ENCODE measurements at regions not wholly inside any gene's neighbourhood (a gene's known extent, or its start where the extent isn't known, plus 50 kb on each side); places are given as distances from the start of the nearest gene placed in this dataset.

DNA sequence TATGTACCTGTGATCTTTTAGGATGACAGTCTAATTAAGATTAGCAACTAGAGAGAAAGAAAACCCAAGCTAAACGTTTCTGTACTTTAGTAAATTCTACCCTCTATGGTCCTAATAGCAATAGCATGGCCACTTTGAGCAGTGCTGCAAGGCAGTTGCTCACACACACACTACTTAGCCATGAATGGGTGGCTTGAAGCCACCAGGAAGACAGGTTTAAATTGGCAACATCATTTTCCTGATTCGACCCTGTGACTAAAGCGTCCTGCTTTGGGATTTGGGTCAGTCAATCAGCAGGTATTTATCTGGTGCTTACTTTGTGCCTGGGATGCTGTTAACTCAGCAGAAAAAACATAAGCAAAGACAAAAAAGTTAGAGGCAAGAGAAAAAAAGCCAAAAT, 150.6 kb downstream of the ARRDC3 start:
- H3K9me3 ChIP-seq (replicated peaks; ENCODE audit: low read length) = no peaks in the 10 kb centered on the region
- no peaks in the 10 kb centered on the region for H3K27me3 ChIP-seq (ENCODE audit: control insufficient read depth, insufficient read depth, low read length)
- no peak overlapping the region for H3K4me3 ChIP-seq (ENCODE audit: low read length)
- no peak overlapping the region for H3K4me2 ChIP-seq (ENCODE audit: low read length)
- H3K9ac ChIP-seq (ENCODE audit: low read depth, low read length) = no peak overlapping the region
- H3K4me1 ChIP-seq (ENCODE audit: control insufficient read depth, insufficient read depth, low read length) = no peaks in the 10 kb centered on the region
- no peaks in the 10 kb centered on the region for H3K36me3 ChIP-seq (ENCODE audit: insufficient read depth, low read length)

DNA sequence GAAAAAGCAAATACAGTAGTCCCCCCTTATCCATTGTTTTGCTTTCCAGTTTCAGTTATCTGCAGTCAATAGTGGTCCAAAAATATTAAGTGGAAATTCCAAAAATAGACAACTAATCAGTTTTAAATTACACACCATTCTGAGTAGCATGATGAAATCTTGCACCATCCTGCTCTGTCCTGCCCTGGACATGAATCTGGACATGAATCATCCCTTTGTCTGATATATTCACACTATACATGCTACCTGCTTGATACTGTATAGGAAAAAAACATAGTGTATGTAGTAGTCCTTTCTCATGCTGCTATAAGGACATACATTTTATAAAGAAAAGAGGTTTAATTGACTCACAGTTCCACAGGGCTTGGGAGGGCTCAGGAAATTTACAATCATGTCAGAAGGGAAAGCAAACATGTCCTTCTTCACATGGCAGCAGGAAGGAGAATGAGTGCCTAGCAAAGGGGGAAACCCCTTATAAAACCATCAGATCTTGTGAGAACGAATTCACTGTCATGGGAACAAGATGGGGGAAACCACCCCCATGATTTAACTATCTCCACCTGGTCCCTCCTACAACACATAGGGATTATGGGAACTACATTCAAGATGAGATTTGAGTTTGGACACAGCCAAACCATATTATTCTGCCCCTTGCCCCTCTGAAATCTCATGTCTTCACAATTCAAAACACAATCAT, 153.9 kb downstream of the ARRDC3 start:
- H3K27me3 ChIP-seq (ENCODE audit: control insufficient read depth, insufficient read depth, low read length) = no peaks in the 10 kb centered on the region
- H3K36me3 ChIP-seq (ENCODE audit: insufficient read depth, low read length) = no peaks in the 10 kb centered on the region
- H3K9me3 ChIP-seq (replicated peaks; ENCODE audit: low read length) = no peaks in the 10 kb centered on the region
- no peak overlapping the region for H3K9ac ChIP-seq (ENCODE audit: low read depth, low read length)
- no peak overlapping the region for H3K4me2 ChIP-seq (ENCODE audit: low read length)
- no peak overlapping the region for H3K4me3 ChIP-seq (ENCODE audit: low read length)
- peaks cover 8% of the 10 kb centered on the region for H3K4me1 ChIP-seq (ENCODE audit: control insufficient read depth, insufficient read depth, low read length)

DNA sequence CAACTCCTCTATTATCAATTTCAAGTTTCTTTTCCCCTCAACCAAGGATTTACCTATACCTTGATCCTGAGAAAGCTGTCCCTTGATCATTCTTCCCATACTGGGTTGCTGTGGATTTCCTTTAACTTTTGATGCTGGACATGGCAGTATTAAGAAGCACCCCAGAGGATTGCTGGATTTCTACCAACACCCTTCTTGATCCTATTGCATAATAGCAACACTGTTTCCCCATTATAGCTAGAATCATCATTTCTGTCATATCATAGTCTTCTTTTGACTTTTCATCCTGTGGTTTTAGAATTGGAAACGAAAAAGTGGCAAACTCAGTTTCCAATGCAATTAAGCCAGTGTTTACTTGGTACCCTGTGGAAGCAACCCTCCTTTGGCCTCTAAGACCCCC, 154.9 kb downstream of the ARRDC3 start:
- Histone ChIP-seq H3K4me2 (ENCODE audit: low read length) (no peak overlapping the region), H3K27me3 (ENCODE audit: control insufficient read depth, insufficient read depth, low read length) (no peaks in the 10 kb centered on the region), H3K4me3 (ENCODE audit: low read length) (no peak overlapping the region), H3K36me3 (ENCODE audit: insufficient read depth, low read length) (no peaks in the 10 kb centered on the region), H3K9me3 (replicated peaks; ENCODE audit: low read length) (no peaks in the 10 kb centered on the region), H3K4me1 (ENCODE audit: control insufficient read depth, insufficient read depth, low read length) (peaks cover 17% of the 10 kb centered on the region), H3K9ac (ENCODE audit: low read depth, low read length) (no peak overlapping the region)

DNA sequence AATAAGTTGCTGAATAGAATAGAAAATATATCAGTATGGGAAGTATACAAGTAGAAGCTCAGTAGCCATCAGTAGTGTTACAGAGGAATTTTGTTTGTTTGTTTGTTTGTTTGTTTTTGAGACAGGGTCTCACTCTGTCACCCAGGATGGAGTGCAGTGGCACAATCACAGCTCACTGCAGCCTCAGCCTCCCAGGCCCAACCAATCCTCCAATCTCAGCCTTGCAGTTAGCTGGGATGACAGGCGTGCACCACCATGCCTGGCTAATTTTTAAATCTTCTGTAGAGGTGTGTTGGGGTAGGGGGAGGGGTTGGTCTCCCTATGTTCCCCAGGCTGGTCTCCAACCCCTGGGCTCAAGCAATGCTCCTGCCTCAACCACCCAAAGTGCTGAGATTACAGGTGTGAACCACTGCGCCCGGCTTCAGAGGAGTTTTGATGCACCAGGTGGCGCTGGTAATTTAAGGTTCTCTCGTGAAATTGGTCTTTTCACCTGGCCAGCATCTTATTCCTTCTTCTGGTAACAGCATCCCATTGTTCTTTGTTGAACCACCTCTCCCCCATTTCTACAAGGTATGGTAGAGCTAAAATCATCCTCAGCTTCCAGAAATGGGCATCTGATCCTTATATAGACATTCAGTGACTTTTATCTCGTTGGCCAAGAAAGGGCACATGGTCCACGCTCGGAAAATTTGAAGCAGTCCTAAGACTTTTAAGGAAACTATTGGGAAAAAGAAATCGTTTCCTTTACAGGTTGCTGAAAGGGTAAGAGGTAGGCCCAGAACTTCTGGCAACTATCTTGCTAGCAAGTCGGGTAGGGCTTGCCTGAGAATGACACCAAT, 157.1 kb downstream of the ARRDC3 start:
- Histone ChIP-seq H3K9ac (ENCODE audit: low read depth, low read length) (no peak overlapping the region), H3K4me3 (ENCODE audit: low read length) (no peak overlapping the region), H3K27me3 (ENCODE audit: control insufficient read depth, insufficient read depth, low read length) (no peaks in the 10 kb centered on the region), H3K4me1 (ENCODE audit: control insufficient read depth, insufficient read depth, low read length) (peaks cover 17% of the 10 kb centered on the region), H3K9me3 (replicated peaks; ENCODE audit: low read length) (no peaks in the 10 kb centered on the region), H3K4me2 (ENCODE audit: low read length) (no peak overlapping the region), H3K36me3 (ENCODE audit: insufficient read depth, low read length) (no peaks in the 10 kb centered on the region)

DNA sequence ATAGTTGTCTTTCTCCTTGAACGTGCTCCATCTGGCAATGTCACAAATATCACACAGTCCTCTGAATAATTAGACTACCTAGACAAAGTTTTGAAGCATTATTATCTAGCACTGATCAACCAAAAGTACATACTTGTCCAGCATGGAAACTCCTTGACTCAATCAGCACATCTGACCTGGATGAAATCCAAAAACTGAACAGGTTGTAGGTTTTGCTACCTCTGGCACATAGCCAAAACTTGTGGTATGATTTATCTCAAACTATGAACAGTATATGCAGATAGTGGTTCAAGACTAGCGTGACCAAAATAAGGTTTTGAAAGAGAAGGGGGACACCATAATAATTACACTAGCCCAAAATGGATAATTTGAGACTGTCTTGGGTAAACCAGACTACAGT, 158.1 kb downstream of the ARRDC3 start:
- Histone ChIP-seq H3K4me2 (ENCODE audit: low read length) (no peak overlapping the region), H3K9ac (ENCODE audit: low read depth, low read length) (no peak overlapping the region), H3K27me3 (ENCODE audit: control insufficient read depth, insufficient read depth, low read length) (no peaks in the 10 kb centered on the region), H3K36me3 (ENCODE audit: insufficient read depth, low read length) (no peaks in the 10 kb centered on the region), H3K9me3 (replicated peaks; ENCODE audit: low read length) (no peaks in the 10 kb centered on the region), H3K4me3 (ENCODE audit: low read length) (no peak overlapping the region), H3K4me1 (ENCODE audit: control insufficient read depth, insufficient read depth, low read length) (peaks cover 20% of the 10 kb centered on the region)

DNA sequence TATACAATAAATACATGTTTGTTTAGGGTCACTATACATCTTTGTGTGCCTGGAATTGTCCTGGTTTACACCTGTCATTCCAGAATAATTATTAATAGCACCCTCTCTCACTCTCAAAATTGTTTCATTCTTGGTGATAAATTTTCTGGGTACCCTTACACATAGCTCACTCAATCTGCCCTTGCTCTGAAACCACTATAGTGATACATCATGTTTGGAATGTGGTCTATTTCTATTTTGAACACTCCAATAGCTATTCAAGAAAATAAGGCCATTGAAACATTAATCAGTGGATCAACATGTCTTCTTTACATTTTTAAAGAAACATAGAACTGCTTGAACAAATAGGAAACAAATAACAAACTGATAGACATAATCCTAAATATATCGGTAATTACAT, 158.7 kb downstream of the ARRDC3 start:
- Histone ChIP-seq H3K4me1 (ENCODE audit: control insufficient read depth, insufficient read depth, low read length) (peaks cover 25% of the 10 kb centered on the region), H3K36me3 (ENCODE audit: insufficient read depth, low read length) (no peaks in the 10 kb centered on the region)

DNA sequence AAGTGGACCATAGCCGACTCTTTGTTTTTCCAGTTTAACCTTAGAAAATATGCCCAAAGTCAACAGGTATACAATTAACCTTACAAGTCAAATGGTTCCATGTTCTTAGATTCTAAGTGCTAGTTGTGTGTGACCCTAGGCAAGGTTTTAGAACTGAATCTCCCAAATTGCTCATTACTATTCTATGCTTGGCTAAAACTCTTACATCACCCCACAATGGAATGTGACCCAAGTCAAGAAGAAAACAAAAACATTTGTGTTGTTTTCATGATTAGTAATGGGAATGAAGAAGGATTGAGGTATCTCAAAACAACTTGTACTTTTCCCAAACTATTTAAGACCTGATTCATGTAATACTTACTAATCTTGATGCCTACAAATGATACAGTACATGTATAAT, 159.2 kb downstream of the ARRDC3 start:
- Histone ChIP-seq H3K4me1 (ENCODE audit: control insufficient read depth, insufficient read depth, low read length) (peaks cover 30% of the 10 kb centered on the region), H3K36me3 (ENCODE audit: insufficient read depth, low read length) (no peaks in the 10 kb centered on the region), H3K4me3 (ENCODE audit: low read length) (no peak overlapping the region), H3K27me3 (ENCODE audit: control insufficient read depth, insufficient read depth, low read length) (no peaks in the 10 kb centered on the region), H3K4me2 (ENCODE audit: low read length) (peak overlapping the region; percentile 24), H3K9ac (ENCODE audit: low read depth, low read length) (peak overlapping the region; percentile 32), H3K9me3 (replicated peaks; ENCODE audit: low read length) (no peaks in the 10 kb centered on the region)

More for the DNA sequence above, 158.7 kb downstream of the ARRDC3 start:
- Histone ChIP-seq H3K9me3 (replicated peaks; ENCODE audit: low read length) (no peaks in the 10 kb centered on the region), H3K9ac (ENCODE audit: low read depth, low read length) (peak overlapping the region; percentile 32), H3K4me2 (ENCODE audit: low read length) (peak overlapping the region; percentile 24), H3K27me3 (ENCODE audit: control insufficient read depth, insufficient read depth, low read length) (no peaks in the 10 kb centered on the region), H3K4me3 (ENCODE audit: low read length) (no peak overlapping the region)

DNA sequence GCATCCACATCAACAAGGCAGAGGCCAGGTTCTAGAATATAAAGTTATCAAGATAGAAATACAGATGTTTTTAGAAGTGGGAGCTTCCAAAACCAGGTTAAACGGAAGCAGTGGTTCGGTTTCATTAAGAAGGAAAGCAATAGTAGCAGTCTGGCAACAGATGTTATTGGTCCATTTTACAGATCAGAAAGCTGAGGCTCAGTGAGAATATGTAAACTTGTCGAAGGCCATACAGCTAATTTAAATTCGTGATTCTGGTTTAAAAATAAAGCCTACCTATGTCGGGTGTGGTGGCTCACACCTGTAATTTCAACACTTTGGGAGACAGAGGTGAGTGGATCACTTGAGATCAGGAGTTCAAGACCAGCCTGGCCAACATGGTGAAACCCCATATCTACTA, 160.6 kb downstream of the ARRDC3 start:
- H3K4me1 ChIP-seq (ENCODE audit: control insufficient read depth, insufficient read depth, low read length) = peaks cover 32% of the 10 kb centered on the region
- no peak overlapping the region for H3K4me2 ChIP-seq (ENCODE audit: low read length)
- H3K4me3 ChIP-seq (ENCODE audit: low read length) = no peak overlapping the region
- no peaks in the 10 kb centered on the region for H3K27me3 ChIP-seq (ENCODE audit: control insufficient read depth, insufficient read depth, low read length)
- H3K9ac ChIP-seq (ENCODE audit: low read depth, low read length) = no peak overlapping the region
- no peaks in the 10 kb centered on the region for H3K36me3 ChIP-seq (ENCODE audit: insufficient read depth, low read length)
- H3K9me3 ChIP-seq (replicated peaks; ENCODE audit: low read length) = no peaks in the 10 kb centered on the region

DNA sequence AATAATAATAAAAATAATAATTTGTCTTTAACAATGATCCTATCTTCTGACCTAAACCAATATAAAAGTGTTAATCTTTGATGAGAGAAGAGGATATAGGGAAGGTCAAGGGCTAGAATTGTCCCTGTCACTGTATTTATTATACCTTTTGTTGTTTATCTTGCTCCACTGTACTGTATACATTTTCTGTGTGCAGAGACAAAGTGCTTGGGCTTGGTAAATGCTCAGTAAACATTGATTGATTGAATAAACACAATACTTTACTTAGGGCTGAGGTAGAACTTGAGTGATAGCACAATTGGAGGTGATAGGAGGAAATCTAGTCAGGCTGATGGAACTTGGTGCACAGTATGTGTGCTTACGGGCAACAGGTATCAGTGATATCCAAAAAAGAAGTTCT, 161.2 kb downstream of the ARRDC3 start:
- Histone ChIP-seq H3K27me3 (ENCODE audit: control insufficient read depth, insufficient read depth, low read length) (no peaks in the 10 kb centered on the region), H3K4me3 (ENCODE audit: low read length) (no peak overlapping the region), H3K36me3 (ENCODE audit: insufficient read depth, low read length) (no peaks in the 10 kb centered on the region), H3K4me2 (ENCODE audit: low read length) (no peak overlapping the region), H3K4me1 (ENCODE audit: control insufficient read depth, insufficient read depth, low read length) (peaks cover 32% of the 10 kb centered on the region), H3K9ac (ENCODE audit: low read depth, low read length) (no peak overlapping the region), H3K9me3 (replicated peaks; ENCODE audit: low read length) (no peaks in the 10 kb centered on the region)

DNA sequence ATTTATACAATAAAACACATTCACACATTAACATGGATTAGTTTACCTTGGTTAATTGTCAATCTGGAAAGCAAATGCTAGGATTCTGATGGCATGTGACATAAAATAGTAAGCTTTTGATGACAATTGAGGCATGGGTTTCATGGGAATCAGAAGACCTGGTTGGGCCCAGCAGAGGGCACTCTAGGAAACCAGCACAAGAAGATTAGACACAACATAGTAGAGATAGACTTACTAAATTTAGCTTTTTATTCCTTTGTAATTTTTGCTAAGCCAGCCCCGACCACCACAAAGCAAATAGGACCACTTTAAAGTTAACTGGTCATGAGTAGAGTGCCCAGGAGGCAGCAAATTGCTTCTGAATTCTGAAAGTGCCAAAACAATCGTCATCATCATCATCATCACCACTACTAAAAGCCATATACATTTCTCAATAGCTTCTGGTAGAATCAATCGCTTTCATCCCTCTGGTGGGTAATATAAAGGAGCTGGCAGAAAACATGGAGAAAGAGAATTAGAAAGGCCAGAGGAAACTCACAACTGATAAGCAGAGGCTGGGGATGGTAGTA, 163.2 kb downstream of the ARRDC3 start:
- H3K36me3 ChIP-seq (ENCODE audit: insufficient read depth, low read length) = no peaks in the 10 kb centered on the region
- H3K9me3 ChIP-seq (replicated peaks; ENCODE audit: low read length) = no peaks in the 10 kb centered on the region
- H3K4me2 ChIP-seq (ENCODE audit: low read length) = peak overlapping the region; percentile 6
- no peaks in the 10 kb centered on the region for H3K27me3 ChIP-seq (ENCODE audit: control insufficient read depth, insufficient read depth, low read length)
- no peak overlapping the region for H3K4me3 ChIP-seq (ENCODE audit: low read length)
- no peak overlapping the region for H3K9ac ChIP-seq (ENCODE audit: low read depth, low read length)
- H3K4me1 ChIP-seq (ENCODE audit: control insufficient read depth, insufficient read depth, low read length) = peaks cover 30% of the 10 kb centered on the region

DNA sequence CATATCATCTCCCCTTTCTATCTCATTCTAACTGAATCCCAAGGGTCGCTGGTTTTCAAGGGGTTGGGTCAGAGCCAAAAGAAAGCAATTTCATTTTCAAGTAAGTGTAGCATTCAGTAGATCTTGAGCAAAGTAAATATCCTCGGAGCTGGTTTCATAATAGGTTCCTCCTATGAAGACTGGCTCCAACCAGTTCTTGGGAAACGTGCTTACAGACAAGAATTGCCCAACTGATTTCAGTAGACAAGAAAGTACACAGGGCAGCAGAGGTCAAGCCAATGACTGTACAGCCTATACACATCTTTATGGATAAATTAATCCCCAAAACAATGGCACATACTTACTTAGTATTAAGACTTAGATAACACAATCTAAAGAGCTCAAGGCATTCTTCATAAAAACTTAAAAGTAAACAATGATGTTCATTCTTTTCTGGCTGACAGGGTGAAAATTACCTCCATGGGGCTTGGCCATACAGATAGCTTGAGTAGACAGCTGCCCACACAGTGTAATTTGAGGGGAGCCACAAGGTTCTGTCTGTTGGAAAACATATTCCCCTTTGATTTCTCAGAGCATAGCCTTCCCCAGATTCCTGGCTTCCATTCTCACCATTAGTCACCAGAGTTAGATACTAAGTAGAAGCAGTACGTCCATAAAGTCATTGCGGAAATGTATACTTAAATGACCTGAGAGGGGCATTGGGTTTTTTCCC, 163.9 kb downstream of the ARRDC3 start:
- H3K9ac ChIP-seq (ENCODE audit: low read depth, low read length) = no peak overlapping the region
- no peaks in the 10 kb centered on the region for H3K27me3 ChIP-seq (ENCODE audit: control insufficient read depth, insufficient read depth, low read length)
- no peaks in the 10 kb centered on the region for H3K36me3 ChIP-seq (ENCODE audit: insufficient read depth, low read length)

More for the DNA sequence above, 163.9 kb downstream of the ARRDC3 start:
- peak overlapping the region; percentile 6 for H3K4me2 ChIP-seq (ENCODE audit: low read length)
- H3K9me3 ChIP-seq (replicated peaks; ENCODE audit: low read length) = no peaks in the 10 kb centered on the region
- peaks cover 25% of the 10 kb centered on the region for H3K4me1 ChIP-seq (ENCODE audit: control insufficient read depth, insufficient read depth, low read length)
- H3K4me3 ChIP-seq (ENCODE audit: low read length) = no peak overlapping the region

Data from skeletal muscle satellite cell (primary cell).